Hepatocyte (in vitro differentiated cells): ENCODE measurements at regions not wholly inside any gene's neighbourhood (a gene's known extent, or its start where the extent isn't known, plus 50 kb on each side); places are given as distances from the start of the nearest gene placed in this dataset.

Source experiments
- DNase-seq: peaks from one replicate; pipeline ENCODE4 v3.0.0-alpha.2; 2016; ENCODE audit warnings: low spot score
- H2AFZ ChIP-seq: fragments of 200-600 bp; sonication (generic); 2 replicates; pipeline ENCODE4 v1.6.0; 2016; ENCODE audit warnings: antibody characterized with exemption, mild to moderate bottlenecking
- H3K27ac ChIP-seq: fragments of 200-600 bp; sonication (generic); 2 replicates; pipeline ENCODE4 v1.5.1; 2016; ENCODE audit warnings: mild to moderate bottlenecking
- H3K27me3 ChIP-seq: fragments of 200-600 bp; sonication (generic); 2 replicates; pipeline ENCODE4 v1.6.1; 2016
- H3K36me3 ChIP-seq: fragments of 200-600 bp; sonication (generic); replicated peaks from 2 replicates; pipeline ENCODE4 v1.5.1; 2016; ENCODE audit warnings: low read depth; ENCODE audit not compliant: insufficient read depth
- H3K4me1 ChIP-seq: fragments of 200-600 bp; sonication (generic); 2 replicates; pipeline ENCODE4 v1.5.1; 2016; ENCODE audit warnings: mild to moderate bottlenecking, moderate library complexity; ENCODE audit not compliant: insufficient read depth
- H3K4me2 ChIP-seq: fragments of 200-600 bp; sonication (generic); 2 replicates; pipeline ENCODE4 v1.6.0; 2016
- H3K4me3 ChIP-seq: fragments of 200-600 bp; sonication (generic); 2 replicates; pipeline ENCODE4 v1.5.1; 2016; ENCODE audit warnings: mild to moderate bottlenecking
- H3K79me2 ChIP-seq: fragments of 200-600 bp; sonication (generic); 2 replicates; pipeline ENCODE4 v1.6.0; 2017; ENCODE audit warnings: mild to moderate bottlenecking
- H3K9me2 ChIP-seq: fragments of 200-600 bp; sonication (generic); replicated peaks from 2 replicates; pipeline ENCODE4 v1.6.0; 2017; ENCODE audit warnings: mild to moderate bottlenecking; ENCODE audit not compliant: insufficient read depth
- H3K9me3 ChIP-seq: fragments of 200-600 bp; sonication (generic); 2 replicates; pipeline ENCODE4 v1.5.1; 2016; ENCODE audit warnings: low read depth, mild to moderate bottlenecking
- H4K20me1 ChIP-seq: fragments of 200-600 bp; sonication (generic); 2 replicates; pipeline ENCODE4 v1.6.0; 2016; ENCODE audit warnings: mild to moderate bottlenecking; ENCODE audit not compliant: insufficient read depth, poor library complexity, severe bottlenecking
- CTCF ChIP-seq: fragments of 200-600 bp; sonication (generic); IDR thresholded peaks from 2 replicates; pipeline ENCODE4 v1.5.1; 2016; ENCODE audit warnings: antibody characterized with exemption, mild to moderate bottlenecking; ENCODE audit not compliant: poor library complexity
- EZH2 ChIP-seq: fragments of 200-600 bp; sonication (generic); IDR thresholded peaks from 2 replicates; pipeline ENCODE4 v1.6.1; 2016; ENCODE audit warnings: antibody characterized with exemption, mild to moderate bottlenecking, borderline replicate concordance
- EZH2phosphoT487 ChIP-seq: fragments of 200-600 bp; sonication (generic); IDR thresholded peaks from one replicate; pipeline ENCODE4 v1.6.1; 2018; ENCODE audit warnings: antibody characterized with exemption, mild to moderate bottlenecking, low read depth, moderate library complexity; ENCODE audit not compliant: unreplicated experiment, severe bottlenecking
- WGBS: methylation state at CpG from one replicate; pipeline ENCODE4 v1.1.6; 2016; ENCODE audit warnings: low lambda C conversion rate; ENCODE audit errors: missing lambda C conversion rate; 5-methylcytosine and 5-hydroxymethylcytosine counted together

- H3K79me2 ChIP-seq = no peaks in the 10 kb centered on the region
- DNase-seq = no peak
- H3K9me2 ChIP-seq = no peaks in the 10 kb centered on the region
- no peaks in the 10 kb centered on the region for H3K36me3 ChIP-seq
- H3K4me2 ChIP-seq = no peak overlapping the region
- no peaks in the 10 kb centered on the region for H3K4me1 ChIP-seq
- TF ChIP-seq EZH2phosphoT487 = no peak
- no peak for TF ChIP-seq EZH2
- no peak for TF ChIP-seq CTCF
- no peaks in the 10 kb centered on the region for H4K20me1 ChIP-seq
- H2AFZ ChIP-seq = no peak overlapping the region
- H3K9me3 ChIP-seq = no peaks in the 10 kb centered on the region
- no peak overlapping the region for H3K27ac ChIP-seq
- H3K27me3 ChIP-seq = no peaks in the 10 kb centered on the region
- 79% methylated on average over 2 of the region's 2 CpGs for WGBS
- no peak overlapping the region for H3K4me3 ChIP-seq
Observed at GRCh38 chr10:36677431-36677768, 448.0 kb upstream of the ANKRD30A start.

- Histone ChIP-seq H3K79me2 (no peaks in the 10 kb centered on the region), H3K4me2 (no peak overlapping the region), H2AFZ (no peak overlapping the region)
Observed at GRCh38 chr10:36676756-36677430, 448.5 kb upstream of the ANKRD30A start.

GRCh38 chr10:36676321-36676720 is 449.1 kb upstream of the ANKRD30A start:
- H3K36me3 ChIP-seq = no peaks in the 10 kb centered on the region
- H3K27me3 ChIP-seq = no peaks in the 10 kb centered on the region
- no peak overlapping the region for H3K27ac ChIP-seq
- H4K20me1 ChIP-seq = no peaks in the 10 kb centered on the region
- 58% methylated on average over 1 of the region's 1 CpG for WGBS
- peaks cover 3% of the 10 kb centered on the region for H3K4me1 ChIP-seq
- H3K4me2 ChIP-seq = no peak overlapping the region
- H2AFZ ChIP-seq = no peak overlapping the region
- H3K9me3 ChIP-seq = no peaks in the 10 kb centered on the region
- no peak for DNase-seq
- H3K9me2 ChIP-seq = no peaks in the 10 kb centered on the region
- TF ChIP-seq CTCF = no peak
- no peak for TF ChIP-seq EZH2phosphoT487
- no peak overlapping the region for H3K4me3 ChIP-seq
- H3K79me2 ChIP-seq = no peaks in the 10 kb centered on the region

More at GRCh38 chr10:36676756-36677430, 448.5 kb upstream of the ANKRD30A start:
- Histone ChIP-seq H4K20me1 (no peaks in the 10 kb centered on the region), H3K4me1 (no peaks in the 10 kb centered on the region), H3K4me3 (no peak overlapping the region), H3K27ac (no peak overlapping the region), H3K27me3 (no peaks in the 10 kb centered on the region), H3K9me3 (no peaks in the 10 kb centered on the region), H3K9me2 (no peaks in the 10 kb centered on the region), H3K36me3 (no peaks in the 10 kb centered on the region)
- 63% methylated on average over 6 of the region's 6 CpGs for WGBS
- DNase-seq = no peak
- TF ChIP-seq EZH2phosphoT487 (no peak), CTCF (no peak), EZH2 (no peak)

- Histone ChIP-seq H3K79me2 (no peaks in the 10 kb centered on the region), H3K27ac (no peak overlapping the region), H3K9me3 (no peaks in the 10 kb centered on the region), H3K36me3 (no peaks in the 10 kb centered on the region), H3K4me1 (peaks cover 3% of the 10 kb centered on the region), H2AFZ (no peak overlapping the region), H4K20me1 (no peaks in the 10 kb centered on the region), H3K4me2 (no peak overlapping the region), H3K4me3 (no peak overlapping the region), H3K27me3 (no peaks in the 10 kb centered on the region), H3K9me2 (no peaks in the 10 kb centered on the region)
- WGBS = 33% methylated on average over 4 of the region's 4 CpGs
- DNase-seq = no peak
- TF ChIP-seq EZH2 = no peak
- TF ChIP-seq EZH2phosphoT487 = no peak
- TF ChIP-seq CTCF = no peak
Observed at GRCh38 chr10:36675458-36675880, 449.9 kb upstream of the ANKRD30A start.
